Testis (tissue), 2 donors: ENCODE measurements at regions not wholly inside any gene's neighbourhood (a gene's known extent, or its start where the extent isn't known, plus 50 kb on each side); places are given as distances from the start of the nearest gene placed in this dataset.

Source experiments
- DNase-seq: peaks from one replicate; pipeline ENCODE4 v3.0.0-alpha.2; 2019
- H3K27ac ChIP-seq, 2 donors: fragments of 200-600 bp; sonication (generic); one replicate each; pipeline ENCODE4 v1.5.1; 2019
- H3K27me3 ChIP-seq: fragments of 200-600 bp; sonication (generic); one replicate; pipeline ENCODE4 v1.5.1; 2019
- H3K36me3 ChIP-seq: fragments of 200-600 bp; sonication (generic); one replicate; pipeline ENCODE4 v1.5.1; 2017; ENCODE audit warnings: low read depth; ENCODE audit errors: missing control alignments
- H3K4me1 ChIP-seq: fragments of 200-600 bp; sonication (generic); one replicate; pipeline ENCODE4 v1.5.1; 2019
- H3K4me3 ChIP-seq, 2 donors: fragments of 200-600 bp; sonication (generic); one replicate each; pipeline ENCODE4 v1.5.1; 2017 to 2019
- H3K9me3 ChIP-seq: fragments of 200-600 bp; sonication (generic); one replicate; pipeline ENCODE4 v1.5.1; 2017
- CTCF ChIP-seq, 3 experiments: fragments of 450-650 bp in 2 of 3; fragments of 200-600 bp in 1 of 3; sonication (generic) in 1 of 3; IDR thresholded peaks; one replicate each; pipeline ENCODE4 v1.5.1; 2016 to 2019; ENCODE audit warnings: antibody characterized with exemption in 3 of 3, mild to moderate bottlenecking in 2 of 3, moderate library complexity in 1 of 3
- POLR2A ChIP-seq: fragments of 450-650 bp; IDR thresholded peaks from one replicate; pipeline ENCODE4 v1.6.1; 2017; ENCODE audit warnings: antibody characterized with exemption, mild to moderate bottlenecking, moderate library complexity
- WGBS, 2 donors: methylation state at CpG; one replicate each; pipeline ENCODE4 v1.1.5; 2018; 5-methylcytosine and 5-hydroxymethylcytosine counted together
- intact Hi-C: fragments of 100-400 bp; cut with DNase I; formaldehyde crosslinking; loops from one replicate; pipeline ENCODE4 v1.15.1; 2023; ENCODE audit warnings: low total_unique reads

GRCh38 chr6:84926189-84927155 lies 162.1 kb upstream of the TBX18 start:
- 65 to 66% methylated on average over 5 of the region's 5 CpGs for WGBS, 2 donors
- Histone ChIP-seq H3K4me1 (no peaks in the 10 kb centered on the region), H3K36me3 (no peaks in the 10 kb centered on the region), H3K4me3 (no peak overlapping the region), H3K27me3 (no peaks in the 10 kb centered on the region), H3K9me3 (no peaks in the 10 kb centered on the region), H3K27ac (no peak overlapping the region)
- DNase-seq, result no peak
- TF ChIP-seq CTCF (IDR thresholded peaks at IDR 0.05) (no peak), POLR2A (no peak)
- intact Hi-C loops, result no loop called here

GRCh38 chr6:84921891-84922290 lies 157.5 kb upstream of the TBX18 start:
- intact Hi-C loops, result no loop called here
- DNase-seq, result no peak
- 73 to 95% methylated on average over 1 of the region's 1 CpG for WGBS, 2 donors
- no peak overlapping the region for H3K4me3 ChIP-seq
- H3K36me3 ChIP-seq, result no peaks in the 10 kb centered on the region
- no peaks in the 10 kb centered on the region for H3K9me3 ChIP-seq
- TF ChIP-seq CTCF (IDR thresholded peaks at IDR 0.05) (no peak), POLR2A (no peak)
- no peaks in the 10 kb centered on the region for H3K4me1 ChIP-seq
- H3K27me3 ChIP-seq, result no peaks in the 10 kb centered on the region
- no peak overlapping the region for H3K27ac ChIP-seq

- 91 to 93% methylated on average over 1 of the region's 1 CpG for WGBS, 2 donors
- H3K27ac ChIP-seq, result no peak overlapping the region
- H3K4me3 ChIP-seq, result no peak overlapping the region
- H3K9me3 ChIP-seq, result no peaks in the 10 kb centered on the region
- H3K27me3 ChIP-seq, result no peaks in the 10 kb centered on the region
- no peaks in the 10 kb centered on the region for H3K36me3 ChIP-seq
- H3K4me1 ChIP-seq, result no peaks in the 10 kb centered on the region
- no peak for DNase-seq
- intact Hi-C loops, result no loop called here
- TF ChIP-seq CTCF (IDR thresholded peaks at IDR 0.05), result no peak
- TF ChIP-seq POLR2A, result no peak
Measured at GRCh38 chr6:84920021-84920420, 155.6 kb upstream of the TBX18 start.

- Histone ChIP-seq H3K27ac (no peak overlapping the region), H3K4me3 (no peak overlapping the region), H3K27me3 (no peaks in the 10 kb centered on the region), H3K4me1 (no peaks in the 10 kb centered on the region), H3K9me3 (no peaks in the 10 kb centered on the region), H3K36me3 (no peaks in the 10 kb centered on the region)
- no peak for DNase-seq
- TF ChIP-seq POLR2A (no peak), CTCF (IDR thresholded peaks at IDR 0.05) (no peak)
- intact Hi-C loops, result no loop called here
- WGBS, 2 donors, result 68 to 70% methylated on average over 3 of the region's 3 CpGs
Measured at GRCh38 chr6:84916704-84917103, 152.3 kb upstream of the TBX18 start.
